Esophagus squamous epithelium (tissue), 4 donors: ENCODE measurements at regions not wholly inside any gene's neighbourhood (a gene's known extent, or its start where the extent isn't known, plus 50 kb on each side); places are given as distances from the start of the nearest gene placed in this dataset.

Source experiments
- CTCF ChIP-seq, 6 experiments: fragments of 450-650 bp in 4 of 6; fragments of 200-600 bp in 2 of 6; sonication (generic) in 2 of 6; IDR thresholded peaks; one replicate each; pipeline ENCODE4 v1.5.1; 2016 to 2019; ENCODE audit warnings: antibody characterized with exemption in 6 of 6, mild to moderate bottlenecking in 4 of 6, moderate library complexity in 4 of 6
- POLR2A ChIP-seq, 4 donors: fragments of 450-650 bp; IDR thresholded peaks; one replicate each; pipeline ENCODE4 v1.6.1; 2017; ENCODE audit warnings: antibody characterized with exemption in 4 of 4, mild to moderate bottlenecking in 4 of 4, moderate library complexity in 3 of 4

- TF ChIP-seq CTCF (IDR thresholded peaks at IDR 0.05), result no peak
- TF ChIP-seq POLR2A (IDR thresholded peaks at IDR 0.05), result no peak
Observed at GRCh38 chr12:18935371-18935965, 194.1 kb upstream of the PLEKHA5 start.
